ENCODE measurements at regions not wholly inside any gene's neighbourhood (a gene's known extent, or its start where the extent isn't known, plus 50 kb on each side); places are given as distances from the start of the nearest gene placed in this dataset.

GRCh38 chr15:37528432-37528831 lies 406.0 kb upstream of the TMCO5A start:
- no peaks in the 10 kb centered on the region for H3K4me1 ChIP-seq (ENCODE audit: insufficient read depth, low read length)
- no peaks in the 10 kb centered on the region for H4K20me1 ChIP-seq (ENCODE audit: control insufficient read depth, insufficient read depth, insufficient read length)
- H3K56ac ChIP-seq (ENCODE audit: insufficient read length, low read depth, low read length): no peak overlapping the region
- no peak overlapping the region for H3K27ac ChIP-seq (ENCODE audit: insufficient read length, low read depth, low read length)
- no peak overlapping the region for H2AK5ac ChIP-seq (ENCODE audit: insufficient read length, low read length)
- no peak overlapping the region for H4K8ac ChIP-seq (replicated peaks; ENCODE audit: insufficient read length, low read depth, low read length)
- H3K18ac ChIP-seq (ENCODE audit: insufficient read length, low read depth, low read length): no peak overlapping the region
- no peak overlapping the region for H2AFZ ChIP-seq (ENCODE audit: low read length)
- H3K9me3 Mint-ChIP-seq: peaks cover 0 to under 1% of the 10 kb centered on the region in 2 experiments; a peak in 2 of 5 replicates
- H4K5ac ChIP-seq (ENCODE audit: insufficient read length, low read depth, low read length): no peak overlapping the region
- no peaks in the 10 kb centered on the region for H3K79me2 ChIP-seq (ENCODE audit: insufficient read depth, low read length)
- no peaks in the 10 kb centered on the region for H3K23me2 ChIP-seq (ENCODE audit: insufficient read length, low read depth, low read length, poor library complexity, severe bottlenecking)
- TF ChIP-seq CTCF (conservative IDR thresholded peaks at IDR 0.05): no peak
- H3K27ac Mint-ChIP-seq: no peak overlapping the region
- H2BK20ac ChIP-seq (ENCODE audit: low read depth, low read length, poor library complexity, severe bottlenecking): no peak overlapping the region
- H3T11ph ChIP-seq (ENCODE audit: low read length): no peak overlapping the region
- no peak overlapping the region for H4K91ac ChIP-seq (ENCODE audit: insufficient read length, low read depth, low read length)
- no peak overlapping the region for H2BK120ac ChIP-seq (ENCODE audit: low read depth, low read length, poor library complexity, severe bottlenecking)
- H2BK5ac ChIP-seq (ENCODE audit: insufficient read length, low read length): no peak overlapping the region
- no peaks in the 10 kb centered on the region for H3K27me3 ChIP-seq (ENCODE audit: insufficient read depth, low read length)
- H3K36me3 Mint-ChIP-seq (ENCODE audit: insufficient read depth in 1 of 3, low read depth in 3 of 3): no peaks in the 10 kb centered on the region; a peak in 1 of 7 replicates
- WGBS (ENCODE audit: extremely low coverage, insufficient read length, low lambda C conversion rate): no CpG with 5 or more reads among the region's 2 CpGs
- no peak overlapping the region for H3K4me3 Mint-ChIP-seq
- DNase-seq: no peak
- no peak overlapping the region for H3K14ac ChIP-seq (ENCODE audit: insufficient read depth, low read length)
- H3K23ac ChIP-seq (ENCODE audit: insufficient read length, low read depth, low read length): no peak overlapping the region
- no peaks in the 10 kb centered on the region for H3K79me1 ChIP-seq (ENCODE audit: insufficient read depth, low read depth, low read length, poor library complexity, severe bottlenecking)
- H3K4me1 Mint-ChIP-seq: no peaks in the 10 kb centered on the region
- no peaks in the 10 kb centered on the region for H3K27me3 Mint-ChIP-seq (ENCODE audit: low read depth)
- H3K9ac ChIP-seq (ENCODE audit: extremely low read depth, insufficient read length, low read length): no peak overlapping the region
- no peak overlapping the region for H3K4ac ChIP-seq (ENCODE audit: low read depth, low read length)
- no peak overlapping the region for H2BK12ac ChIP-seq (ENCODE audit: insufficient read length, low read depth, low read length)
- no peaks in the 10 kb centered on the region for H3K9me3 ChIP-seq (ENCODE audit: control insufficient read depth, low read depth, low read length)
- no peak overlapping the region for H2BK15ac ChIP-seq (ENCODE audit: low read depth, low read length)
- no peak overlapping the region for H3K4me2 ChIP-seq (ENCODE audit: insufficient read depth, insufficient read length, low read length)
